ENCODE measurements at regions not wholly inside any gene's neighbourhood (a gene's known extent, or its start where the extent isn't known, plus 50 kb on each side); places are given as distances from the start of the nearest gene placed in this dataset.
"Not testable (repeated sequence)": the region's sequence is repeated elsewhere in the genome, so short reads cannot be mapped to it uniquely, and the experiment has no call there.

- no peak for FAIRE-seq
Measured at GRCh38 chr14:71758229-71758951, 173.8 kb upstream of the RGS6 start.

GRCh38 chr14:71762575-71762974, 169.7 kb upstream of the RGS6 start:
- FAIRE-seq: no peak

DNA sequence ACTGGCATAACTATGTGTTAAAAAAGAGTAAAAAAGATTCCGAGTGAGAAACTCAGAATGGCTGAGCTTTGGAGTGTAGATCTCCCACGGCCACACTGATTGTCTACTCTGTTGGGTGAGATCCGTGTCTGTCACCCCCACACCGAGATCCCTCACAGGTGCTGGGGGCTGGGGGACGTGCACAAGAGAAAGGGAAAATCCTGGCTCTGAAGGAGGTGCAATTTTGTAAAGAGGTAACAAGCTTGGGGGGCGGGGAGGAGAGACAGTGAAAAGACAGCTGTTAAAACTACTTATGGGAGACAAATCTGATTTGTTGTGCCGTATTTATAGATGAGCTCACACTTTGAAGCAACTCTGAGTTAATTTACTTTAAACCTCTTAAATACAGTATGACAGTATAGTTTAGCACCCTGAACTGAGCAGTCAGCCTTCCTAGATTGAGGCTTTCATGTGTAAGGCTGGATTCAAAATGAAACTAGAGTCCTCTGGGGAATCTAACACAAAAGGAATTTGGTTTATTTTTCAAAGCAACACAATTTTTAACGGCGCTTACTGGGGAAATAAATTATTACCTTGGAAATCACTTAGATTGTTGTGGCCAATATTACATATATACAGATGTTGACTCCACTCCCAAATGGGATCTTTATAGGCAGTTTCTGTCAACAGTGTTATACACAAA, 167.4 kb upstream of the RGS6 start:
- FAIRE-seq: no peak

DNA sequence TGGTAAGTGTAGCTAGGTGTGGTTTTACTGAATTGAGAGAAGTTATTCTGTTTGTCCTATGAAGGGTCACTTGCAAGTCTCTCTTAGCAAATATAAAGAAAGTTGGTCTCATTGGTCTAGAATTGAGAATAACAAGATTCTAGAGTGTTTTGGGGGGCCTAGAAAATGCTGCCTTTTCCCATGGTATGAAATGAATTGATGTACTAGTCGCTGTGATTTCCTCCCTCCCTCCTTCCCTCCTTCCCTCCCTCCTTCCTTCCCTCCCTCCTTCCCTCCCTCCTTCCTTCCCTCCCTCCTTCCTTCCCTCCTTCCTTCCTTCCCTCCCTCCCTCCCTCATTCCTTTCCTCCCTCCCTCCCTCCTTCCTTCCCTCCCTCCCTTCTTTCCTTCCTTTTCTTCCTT, 166.7 kb upstream of the RGS6 start:
- FAIRE-seq: no peak

DNA sequence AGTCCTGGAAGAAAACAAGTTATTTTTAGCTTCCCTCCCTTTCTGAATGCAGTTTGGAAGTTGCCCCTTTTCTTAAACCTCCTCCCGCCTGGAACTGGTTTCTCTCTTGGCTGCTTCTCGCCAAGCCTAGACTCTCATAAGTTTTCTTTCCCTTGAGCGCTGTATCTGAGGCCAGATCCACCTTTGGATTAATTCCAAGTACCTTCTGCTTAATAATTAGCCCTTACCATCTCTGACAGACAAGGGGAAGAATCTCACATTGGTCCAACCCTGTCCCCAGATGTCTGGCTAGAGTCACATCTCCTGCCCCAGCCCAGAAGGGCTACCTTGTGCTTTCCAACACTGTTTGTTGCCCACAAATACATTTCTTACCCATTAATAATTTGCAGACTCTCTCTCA, 161.8 kb upstream of the RGS6 start:
- no peak for FAIRE-seq

DNA sequence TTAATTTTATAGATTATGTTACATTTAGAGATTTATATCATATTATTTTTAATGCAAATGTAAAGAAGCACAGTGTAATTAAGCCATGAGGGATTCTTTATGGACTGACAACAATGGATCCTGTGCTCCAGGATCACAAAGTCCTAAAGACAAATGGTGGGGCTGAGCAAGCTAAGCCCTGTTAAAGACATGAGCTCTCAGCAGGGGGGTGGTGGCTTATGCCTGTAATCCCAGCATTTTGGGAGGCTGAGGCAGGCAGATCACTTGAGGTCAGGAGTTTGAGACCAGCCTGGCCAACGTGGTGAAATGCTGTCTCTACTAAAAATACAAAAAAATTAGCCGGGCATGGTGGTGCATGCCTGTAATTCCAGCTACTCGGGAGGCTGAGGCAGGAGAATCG, 160.8 kb upstream of the RGS6 start:
- not testable (repeated sequence) for FAIRE-seq

DNA sequence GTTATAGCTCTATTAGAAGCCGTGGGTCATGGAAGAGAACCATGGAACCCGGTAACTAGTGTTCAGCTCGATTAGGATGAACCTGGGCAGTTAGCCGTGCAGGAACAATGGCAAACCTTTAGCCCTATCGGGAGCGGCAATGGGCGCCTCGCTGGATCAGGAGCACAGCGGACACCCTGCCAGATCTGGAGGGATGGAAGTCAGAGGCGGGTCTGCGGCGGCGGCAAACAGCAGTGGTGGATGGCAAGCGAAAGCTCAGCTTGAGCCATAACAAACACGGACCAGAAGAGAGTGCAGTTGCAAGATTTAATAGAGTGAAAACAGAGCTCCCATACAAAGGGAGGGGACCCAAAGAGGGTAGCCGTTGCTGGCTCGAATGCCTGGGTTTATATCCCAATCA, 160.2 kb upstream of the RGS6 start:
- not testable (repeated sequence) for FAIRE-seq

DNA sequence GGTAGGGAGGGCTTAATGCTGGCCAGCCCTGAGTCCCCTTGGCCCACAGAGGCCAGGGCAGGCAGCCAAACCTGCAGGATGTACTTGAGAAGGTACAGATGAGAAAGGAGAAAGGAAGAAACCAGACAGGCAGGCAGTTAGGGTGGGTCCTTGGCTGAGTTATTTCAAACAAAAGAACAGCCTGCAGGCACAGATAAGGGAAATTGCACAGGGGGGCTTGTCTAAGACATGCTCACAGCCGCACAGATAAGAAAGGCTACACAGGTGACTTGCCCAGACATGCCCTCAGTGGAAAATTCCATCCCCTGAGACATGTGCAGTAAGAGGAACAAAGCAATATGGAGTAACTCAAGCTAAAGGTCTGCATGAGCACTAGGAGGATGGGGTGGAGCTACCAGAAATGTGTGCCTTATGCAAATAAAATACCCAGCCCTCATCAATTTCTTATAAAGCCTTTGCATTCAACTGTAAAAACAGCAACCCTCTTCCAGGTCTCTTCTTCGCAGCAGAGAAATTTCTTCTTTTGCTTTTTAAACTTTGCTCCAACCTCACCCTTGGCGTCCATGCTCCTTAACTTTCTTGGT, 158.2 kb upstream of the RGS6 start:
- FAIRE-seq: no peak

DNA sequence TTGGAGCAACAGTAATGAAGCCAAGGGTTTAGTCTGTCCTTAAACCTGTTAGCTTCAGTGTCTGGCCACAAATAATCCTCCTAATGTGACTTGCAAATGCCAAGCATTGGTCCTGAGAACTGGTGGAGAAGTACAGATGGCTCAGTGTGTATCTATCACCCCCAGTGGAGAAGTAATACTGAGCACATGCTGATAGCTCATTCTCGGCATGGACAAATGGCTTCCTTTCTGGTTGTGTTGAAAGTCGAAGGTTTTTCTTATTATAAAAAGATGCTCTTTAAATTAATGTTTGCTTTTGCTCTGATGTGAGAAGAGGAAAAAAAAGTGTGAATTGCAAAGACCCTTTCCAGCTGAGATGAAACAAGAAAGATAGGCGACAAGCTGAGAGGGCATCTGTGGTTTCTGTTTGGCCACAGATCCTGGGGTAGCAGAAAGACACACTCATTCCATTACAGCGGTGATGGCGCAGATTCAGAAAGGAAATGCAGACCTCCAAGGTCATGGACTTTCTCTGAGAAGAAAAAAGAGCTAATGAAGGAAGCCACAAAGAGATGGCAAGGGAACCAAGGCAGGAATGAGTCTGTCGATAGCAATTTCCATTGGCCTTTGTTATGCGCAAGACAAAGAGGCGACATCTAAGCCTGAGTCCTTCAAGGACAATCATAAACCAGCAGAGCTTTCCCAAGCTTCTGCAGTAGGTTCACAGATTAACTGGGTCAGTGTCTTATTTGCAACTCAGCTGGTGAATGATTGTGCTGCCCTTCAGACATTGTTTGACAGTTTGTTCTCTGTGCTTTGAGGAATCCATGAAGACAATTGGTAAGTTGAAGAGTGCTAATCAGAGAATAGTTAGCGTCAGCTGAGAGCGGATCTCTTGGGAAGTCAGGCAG, 155.5 kb upstream of the RGS6 start:
- FAIRE-seq: no peak

DNA sequence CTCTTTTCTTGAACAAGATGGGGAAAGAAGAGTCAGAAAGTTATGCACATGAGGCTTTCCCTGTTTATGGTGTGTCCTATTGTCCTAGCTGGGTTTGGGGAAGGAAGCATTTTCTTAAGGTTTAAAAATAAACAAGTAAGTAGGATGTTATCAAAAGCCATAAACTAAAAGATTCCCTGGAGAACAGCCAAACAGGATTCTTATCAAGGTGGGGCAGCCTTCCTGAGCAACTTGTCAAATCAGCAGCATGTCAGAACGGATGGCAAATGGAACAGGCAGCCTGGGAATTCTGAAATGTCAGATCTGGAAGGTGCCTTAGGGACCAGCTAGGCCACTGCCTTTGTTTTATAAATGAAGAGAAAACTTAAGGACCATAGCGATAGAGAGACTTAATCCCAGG, 152.2 kb upstream of the RGS6 start:
- FAIRE-seq: no peak

DNA sequence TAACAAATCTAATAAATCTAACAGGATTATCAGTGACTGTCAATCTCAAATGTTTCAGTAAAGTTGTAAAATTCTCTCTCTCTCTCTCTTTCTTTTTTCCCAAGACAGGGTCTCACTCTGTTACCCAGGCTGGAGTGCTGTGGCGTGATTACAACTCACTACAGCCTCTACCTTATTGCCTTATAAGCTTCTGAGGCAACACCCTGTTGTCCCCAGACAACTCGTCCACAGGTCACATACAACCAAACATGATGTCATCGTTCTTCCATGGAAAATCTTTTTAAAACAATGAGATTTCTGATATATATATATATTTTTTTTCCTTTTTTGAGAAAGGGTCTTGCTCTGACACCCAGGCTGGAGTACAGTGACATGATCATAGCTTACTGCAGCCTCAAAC, 151.4 kb upstream of the RGS6 start:
- no peak for FAIRE-seq

- FAIRE-seq: no peak
Measured at GRCh38 chr14:71783088-71783487, 149.1 kb upstream of the RGS6 start.

DNA sequence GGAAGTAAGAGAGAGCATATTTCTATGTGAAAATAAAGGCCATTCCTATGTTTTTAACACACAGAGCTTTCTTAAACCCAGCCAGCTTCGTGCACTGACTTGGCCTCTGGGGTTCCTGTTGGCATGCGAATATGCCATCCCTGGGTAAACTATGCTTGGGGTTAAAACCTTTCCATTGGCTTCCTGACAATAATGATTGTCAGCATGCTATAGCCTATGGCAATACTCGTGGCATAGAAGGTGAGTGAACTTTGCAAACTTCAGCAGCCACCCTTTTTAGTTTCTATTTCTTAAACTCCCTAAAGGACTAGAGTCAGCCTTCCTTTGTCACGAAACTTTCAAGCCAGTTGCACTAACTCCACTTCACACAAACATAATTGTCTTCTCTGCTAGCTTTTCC, 148.4 kb upstream of the RGS6 start:
- FAIRE-seq: no peak

- FAIRE-seq: no peak
Measured at GRCh38 chr14:71789005-71789404, 143.2 kb upstream of the RGS6 start.

- FAIRE-seq: no peak
Measured at GRCh38 chr14:71799841-71800240, 132.4 kb upstream of the RGS6 start.

- no peak for FAIRE-seq
Measured at GRCh38 chr14:71800878-71801277, 131.4 kb upstream of the RGS6 start.

DNA sequence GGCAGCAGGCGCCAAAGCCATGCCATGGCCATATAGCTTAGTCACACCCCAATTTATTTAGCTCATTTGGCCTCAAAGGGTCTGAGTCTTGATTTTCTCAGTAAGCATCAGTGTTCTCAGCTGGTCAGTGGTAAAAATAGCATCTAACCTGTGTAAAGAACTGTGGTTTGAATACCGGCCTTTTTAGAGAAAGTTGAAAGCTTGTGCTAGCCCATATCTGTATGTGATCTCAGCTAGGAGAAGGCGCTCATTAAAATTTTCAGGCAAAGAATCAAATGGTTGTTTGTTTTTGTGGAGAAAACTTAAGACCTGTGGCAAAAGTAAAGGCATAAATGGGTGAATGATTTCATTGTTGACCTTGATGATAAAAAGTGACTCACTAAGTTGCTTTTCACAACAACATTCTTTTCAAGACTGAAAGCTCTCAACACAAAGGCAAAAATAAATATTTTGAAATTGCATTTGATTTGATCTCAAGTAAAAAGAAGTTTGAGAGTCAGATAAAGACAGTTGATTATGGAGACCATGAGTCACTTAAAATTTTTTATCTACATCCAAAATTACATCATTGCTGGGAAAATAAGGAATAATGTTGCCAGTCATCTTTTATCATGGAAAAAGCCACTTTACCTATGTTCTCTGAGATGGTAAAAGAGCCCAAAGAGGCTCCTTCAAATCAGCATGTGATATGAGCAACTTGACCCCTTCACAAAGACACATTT, 128.5 kb upstream of the RGS6 start:
- FAIRE-seq: no peak

- FAIRE-seq: no peak
Measured at GRCh38 chr14:71804992-71805391, 127.2 kb upstream of the RGS6 start.

GRCh38 chr14:71807049-71807448, 125.2 kb upstream of the RGS6 start:
- not testable (repeated sequence) for FAIRE-seq

GRCh38 chr14:71810800-71811199, 121.4 kb upstream of the RGS6 start:
- FAIRE-seq: not testable (repeated sequence)

GRCh38 chr14:71812693-71813092, 119.5 kb upstream of the RGS6 start:
- no peak for FAIRE-seq

GRCh38 chr14:71815110-71815509, 117.1 kb upstream of the RGS6 start:
- no peak for FAIRE-seq

DNA sequence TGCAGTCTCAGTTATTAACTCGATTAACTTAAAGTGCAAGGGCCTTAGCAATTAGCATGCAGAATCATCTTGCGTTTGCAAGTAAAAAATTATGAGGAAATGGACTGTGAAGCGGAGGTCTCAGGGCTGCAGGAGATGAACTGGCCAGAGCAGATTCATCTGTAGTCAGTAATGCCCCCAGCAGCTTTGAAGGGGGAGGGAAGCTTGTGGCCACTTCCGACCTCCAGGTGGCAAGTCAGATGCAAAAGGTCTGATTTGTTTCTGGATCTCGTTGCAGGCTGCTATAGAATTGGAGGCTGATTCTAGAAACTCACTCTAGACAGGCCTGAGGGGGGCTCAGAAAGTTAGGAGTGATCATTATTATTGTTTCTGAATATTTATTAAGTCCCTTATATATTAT, 107.4 kb upstream of the RGS6 start:
- no peak for FAIRE-seq

All from A204.1 (cell line).